ENCODE measurements at regions not wholly inside any gene's neighbourhood (a gene's known extent, or its start where the extent isn't known, plus 50 kb on each side); places are given as distances from the start of the nearest gene placed in this dataset.

- TF ChIP-seq ZNF274 (IDR thresholded peaks at IDR 0.05; ENCODE audit: low read depth, low read length) (no peak), YY1 (IDR thresholded peaks at IDR 0.05; ENCODE audit: insufficient read depth, insufficient read length) (no peak), SUZ12 (IDR thresholded peaks at IDR 0.05; ENCODE audit: extremely low read depth, insufficient read depth, insufficient read length) (no peak)
These were observed 214.4 kb upstream of the SOX2 start for GRCh38 chr3:181497358-181497757.

Data from NT2/D1 (cell line).